ENCODE measurements at regions not wholly inside any gene's neighbourhood (a gene's known extent, or its start where the extent isn't known, plus 50 kb on each side); places are given as distances from the start of the nearest gene placed in this dataset.
A peak's percentile ranks its signal among the peaks of the same experiment; 100 is the strongest.

- peaks cover 28% of the 10 kb centered on the region for H3K27me3 Mint-ChIP-seq (ENCODE audit: low read depth, unreplicated experiment)
- no peak for FAIRE-seq
- no peak overlapping the region for H3K9ac ChIP-seq (ENCODE audit: low read length)
- no peaks in the 10 kb centered on the region for H4K20me1 ChIP-seq (ENCODE audit: insufficient read depth, low read length)
- H3K4me3 ChIP-seq (ENCODE audit: insufficient read depth, low read depth, low read length) = no peak overlapping the region
- no peak overlapping the region for H3K27ac Mint-ChIP-seq (ENCODE audit: unreplicated experiment)
- no peak overlapping the region for H3K4me2 ChIP-seq (ENCODE audit: low read length)
- H3K4me3 Mint-ChIP-seq (ENCODE audit: unreplicated experiment) = no peak overlapping the region
- H3K36me3 ChIP-seq (ENCODE audit: insufficient read depth, low read length) = no peaks in the 10 kb centered on the region
- H3K9me3 Mint-ChIP-seq (ENCODE audit: unreplicated experiment) = peaks cover 10% of the 10 kb centered on the region
- no peak overlapping the region for H2AFZ ChIP-seq (ENCODE audit: low read depth, low read length)
- no peaks in the 10 kb centered on the region for H3K4me1 ChIP-seq (ENCODE audit: insufficient read depth, low read length)
- no peaks in the 10 kb centered on the region for H3K9me3 ChIP-seq (ENCODE audit: insufficient read depth, low read depth, low read length)
- DNase-seq (ENCODE audit: low read depth) = no peak
- H3K79me2 ChIP-seq (ENCODE audit: insufficient read depth, low read length) = no peaks in the 10 kb centered on the region
- TF ChIP-seq CTCF (IDR thresholded peaks at IDR 0.05; ENCODE audit: insufficient read depth, low read depth, low read length) (no peak), EZH2 (IDR thresholded peaks at IDR 0.05; ENCODE audit: insufficient read depth, low read length) (no peak)
- no peaks in the 10 kb centered on the region for H3K4me1 Mint-ChIP-seq (ENCODE audit: low read depth, unreplicated experiment)
- H3K27ac ChIP-seq (ENCODE audit: low read depth, low read length) = no peak overlapping the region
- no peaks in the 10 kb centered on the region for H3K36me3 Mint-ChIP-seq (ENCODE audit: low read depth, unreplicated experiment)
- peaks cover 2% of the 10 kb centered on the region for H3K27me3 ChIP-seq (ENCODE audit: insufficient read depth, low read length)
Measured at GRCh38 chr14:98458702-98459101, 813.3 kb downstream of the BCL11B start.

- no peaks in the 10 kb centered on the region for H3K27me3 ChIP-seq (ENCODE audit: insufficient read depth, low read length)
- H3K4me1 ChIP-seq (ENCODE audit: insufficient read depth, low read length) = peaks cover 9% of the 10 kb centered on the region
- H3K27me3 Mint-ChIP-seq (ENCODE audit: low read depth, unreplicated experiment) = peaks cover 11% of the 10 kb centered on the region
- no peak overlapping the region for H3K4me2 ChIP-seq (ENCODE audit: low read length)
- H2AFZ ChIP-seq (ENCODE audit: low read depth, low read length) = no peak overlapping the region
- TF ChIP-seq CTCF (IDR thresholded peaks at IDR 0.05; ENCODE audit: insufficient read depth, low read depth, low read length) = no peak
- TF ChIP-seq EZH2 (IDR thresholded peaks at IDR 0.05; ENCODE audit: insufficient read depth, low read length) = no peak
- no peaks in the 10 kb centered on the region for H3K36me3 ChIP-seq (ENCODE audit: insufficient read depth, low read length)
- H3K27ac Mint-ChIP-seq (ENCODE audit: unreplicated experiment) = no peak overlapping the region
- H3K9ac ChIP-seq (ENCODE audit: low read length) = no peak overlapping the region
- H3K4me1 Mint-ChIP-seq (ENCODE audit: low read depth, unreplicated experiment) = peaks cover 4% of the 10 kb centered on the region
- no peaks in the 10 kb centered on the region for H4K20me1 ChIP-seq (ENCODE audit: insufficient read depth, low read length)
- peaks cover 5% of the 10 kb centered on the region for H3K9me3 Mint-ChIP-seq (ENCODE audit: unreplicated experiment)
- H3K79me2 ChIP-seq (ENCODE audit: insufficient read depth, low read length) = no peaks in the 10 kb centered on the region
- H3K9me3 ChIP-seq (ENCODE audit: insufficient read depth, low read depth, low read length) = no peaks in the 10 kb centered on the region
- H3K4me3 Mint-ChIP-seq (ENCODE audit: unreplicated experiment) = no peak overlapping the region
- H3K36me3 Mint-ChIP-seq (ENCODE audit: low read depth, unreplicated experiment) = no peaks in the 10 kb centered on the region
- no peak overlapping the region for H3K27ac ChIP-seq (ENCODE audit: low read depth, low read length)
- no peak for FAIRE-seq
- H3K4me3 ChIP-seq (ENCODE audit: insufficient read depth, low read depth, low read length) = no peak overlapping the region
- no peak for DNase-seq (ENCODE audit: low read depth)
Measured at GRCh38 chr14:98462908-98463307, 809.1 kb downstream of the BCL11B start.

- Histone ChIP-seq H2AFZ (ENCODE audit: low read depth, low read length) (peak overlapping the region; percentile 12), H3K9me3 (ENCODE audit: insufficient read depth, low read depth, low read length) (no peaks in the 10 kb centered on the region), H3K4me3 (ENCODE audit: insufficient read depth, low read depth, low read length) (no peak overlapping the region), H3K79me2 (ENCODE audit: insufficient read depth, low read length) (no peaks in the 10 kb centered on the region), H3K4me2 (ENCODE audit: low read length) (peak overlapping the region; percentile 70), H3K27ac (ENCODE audit: low read depth, low read length) (no peak overlapping the region), H3K4me1 (ENCODE audit: insufficient read depth, low read length) (peaks cover 9% of the 10 kb centered on the region), H4K20me1 (ENCODE audit: insufficient read depth, low read length) (no peaks in the 10 kb centered on the region), H3K9ac (ENCODE audit: low read length) (no peak overlapping the region), H3K36me3 (ENCODE audit: insufficient read depth, low read length) (no peaks in the 10 kb centered on the region), H3K27me3 (ENCODE audit: insufficient read depth, low read length) (no peaks in the 10 kb centered on the region)
- Mint-ChIP-seq H3K27ac (ENCODE audit: unreplicated experiment) (no peak overlapping the region), H3K4me1 (ENCODE audit: low read depth, unreplicated experiment) (peaks cover 8% of the 10 kb centered on the region), H3K27me3 (ENCODE audit: low read depth, unreplicated experiment) (peaks cover 12% of the 10 kb centered on the region), H3K9me3 (ENCODE audit: unreplicated experiment) (peaks cover 10% of the 10 kb centered on the region), H3K36me3 (ENCODE audit: low read depth, unreplicated experiment) (no peaks in the 10 kb centered on the region), H3K4me3 (ENCODE audit: unreplicated experiment) (no peak overlapping the region)
- TF ChIP-seq CTCF (IDR thresholded peaks at IDR 0.05; ENCODE audit: insufficient read depth, low read depth, low read length) = no peak
- TF ChIP-seq EZH2 (IDR thresholded peaks at IDR 0.05; ENCODE audit: insufficient read depth, low read length) = no peak
- FAIRE-seq (no peak), DNase-seq (ENCODE audit: low read depth) (peak; percentile 60)
Measured at GRCh38 chr14:98466807-98467206, 805.2 kb downstream of the BCL11B start.

All from astrocyte (in vitro differentiated cells and primary cell).